Mammary epithelial cell (primary cell): ENCODE measurements at regions not wholly inside any gene's neighbourhood (a gene's known extent, or its start where the extent isn't known, plus 50 kb on each side); places are given as distances from the start of the nearest gene placed in this dataset.

ENCODE experiments used
- CTCF ChIP-seq, 2 donors: IDR thresholded peaks in 1 of 2; conservative IDR thresholded peaks in 1 of 2; 2 replicates each; pipeline ENCODE4 v1.5.1; 2011 to 2012; ENCODE audit warnings: inconsistent platforms in 2 of 2, low read length in 2 of 2, mild to moderate bottlenecking in 2 of 2, control low read depth in 1 of 2, low read depth in 1 of 2; ENCODE audit not compliant: insufficient read depth in 1 of 2; ENCODE audit errors: extremely low read depth in 1 of 2
- EZH2 ChIP-seq: IDR thresholded peaks from 2 replicates; pipeline ENCODE4 v1.6.1; 2012; ENCODE audit warnings: low read length, inconsistent platforms, borderline replicate concordance

GRCh38 chr17:49903523-49903922, 55.7 kb upstream of the TAC4 start:
- TF ChIP-seq CTCF (conservative IDR thresholded peaks at IDR 0.05 in 1 of 2, IDR thresholded peaks at IDR 0.05 in 1 of 2; ENCODE audit: extremely low read depth in 1 of 2, insufficient read depth in 1 of 2, low read depth in 1 of 2, low read length in 2 of 2) = no peak
- no peak for TF ChIP-seq EZH2
